GM06990 (cell line): ENCODE measurements at regions not wholly inside any gene's neighbourhood (a gene's known extent, or its start where the extent isn't known, plus 50 kb on each side); places are given as distances from the start of the nearest gene placed in this dataset.
"Not testable (repeated sequence)": the region's sequence is repeated elsewhere in the genome, so short reads cannot be mapped to it uniquely, and the experiment has no call there.

Experiments used
- DNase-seq: peaks from one replicate; pipeline ENCODE4 v3.0.0-alpha.2; 2011; ENCODE audit not compliant: insufficient read length; ENCODE audit errors: extremely low read depth
- H3K27me3 ChIP-seq: replicated peaks from 2 replicates; pipeline ENCODE4 v1.6.0; 2011; ENCODE audit warnings: low read length; ENCODE audit not compliant: control insufficient read depth, insufficient read depth
- H3K36me3 ChIP-seq: 2 replicates; pipeline ENCODE4 v1.5.1; 2011; ENCODE audit warnings: low read length; ENCODE audit not compliant: control insufficient read depth, insufficient read depth
- H3K4me3 ChIP-seq: replicated peaks from 2 replicates; pipeline ENCODE4 v1.5.1; 2011; ENCODE audit warnings: low read depth, mild to moderate bottlenecking, control low read depth, low read length
- CTCF ChIP-seq: IDR thresholded peaks from 2 replicates; pipeline ENCODE4 v1.5.1; 2011; ENCODE audit warnings: low read length, control low read depth, mild to moderate bottlenecking, inconsistent platforms; ENCODE audit not compliant: insufficient read depth, poor library complexity, severe bottlenecking

GRCh38 chr6:4224067-4224978 lies 88.9 kb upstream of the ECI2 start:
- DNase-seq, result no peak
- Histone ChIP-seq H3K36me3 (no peaks in the 10 kb centered on the region), H3K4me3 (no peak overlapping the region), H3K27me3 (no peaks in the 10 kb centered on the region)
- TF ChIP-seq CTCF, result no peak

- Histone ChIP-seq H3K27me3 (no peaks in the 10 kb centered on the region), H3K36me3 (no peaks in the 10 kb centered on the region), H3K4me3 (no peak overlapping the region)
- no peak for TF ChIP-seq CTCF
- no peak for DNase-seq
Observed at GRCh38 chr6:4220558-4220957, 85.2 kb upstream of the ECI2 start.

- not testable (repeated sequence) for H3K36me3 ChIP-seq, H3K4me3 ChIP-seq, H3K27me3 ChIP-seq, DNase-seq
Observed at GRCh38 chr6:4218619-4219317, 83.4 kb upstream of the ECI2 start.

- no peaks in the 10 kb centered on the region for H3K36me3 ChIP-seq
- DNase-seq, result no peak
- H3K27me3 ChIP-seq, result no peaks in the 10 kb centered on the region
- no peak overlapping the region for H3K4me3 ChIP-seq
- no peak for TF ChIP-seq CTCF
Observed at GRCh38 chr6:4212588-4212987, 77.2 kb upstream of the ECI2 start.

GRCh38 chr6:4210629-4211419 lies 75.4 kb upstream of the ECI2 start:
- DNase-seq, result no peak
- H3K27me3 ChIP-seq, result no peaks in the 10 kb centered on the region
- H3K4me3 ChIP-seq, result no peak overlapping the region
- H3K36me3 ChIP-seq, result no peaks in the 10 kb centered on the region
- TF ChIP-seq CTCF, result peak; percentile 72

- Histone ChIP-seq H3K27me3 (no peaks in the 10 kb centered on the region), H3K36me3 (no peaks in the 10 kb centered on the region), H3K4me3 (no peak overlapping the region)
- no peak for DNase-seq
- TF ChIP-seq CTCF, result no peak
Observed at GRCh38 chr6:4209196-4209595, 73.8 kb upstream of the ECI2 start.
